GM12878 (cell line): ENCODE measurements at regions not wholly inside any gene's neighbourhood (a gene's known extent, or its start where the extent isn't known, plus 50 kb on each side); places are given as distances from the start of the nearest gene placed in this dataset.

Source experiments
- CHD2 ChIP-seq: IDR thresholded peaks from 2 replicates; pipeline ENCODE4 v1.6.1; 2011; ENCODE audit warnings: low read depth, low read length, improper control_type of control experiment, borderline replicate concordance
- CTCF ChIP-seq, 3 experiments: IDR thresholded peaks in 2 of 3; conservative IDR thresholded peaks in 1 of 3; 2 replicates each; pipeline ENCODE4 v1.5.1; 2011; ENCODE audit warnings: low read depth in 3 of 3, low read length in 3 of 3, mild to moderate bottlenecking in 3 of 3, control low read depth in 2 of 3, moderate library complexity in 2 of 3, inconsistent platforms in 1 of 3, mixed read lengths in 1 of 3; ENCODE audit not compliant: control insufficient read depth in 2 of 3, insufficient read depth in 1 of 3; ENCODE audit errors: extremely low read depth in 1 of 3
- E2F4 ChIP-seq: IDR thresholded peaks from 2 replicates; pipeline ENCODE4 v1.6.1; 2012; ENCODE audit warnings: low read depth, low read length, improper control_type of control experiment
- KDM1A ChIP-seq: fragments of 200-600 bp; sonication (generic); IDR thresholded peaks from 2 replicates; pipeline ENCODE4 v1.6.1; 2016; ENCODE audit warnings: borderline replicate concordance
- PAX8 ChIP-seq: fragments of 450-650 bp; IDR thresholded peaks from 2 replicates; pipeline ENCODE4 v1.6.1; 2017; ENCODE audit warnings: mild to moderate bottlenecking, moderate library complexity
- POLR2A ChIP-seq: IDR thresholded peaks from 2 replicates; pipeline ENCODE4 v1.6.1; 2011; ENCODE audit warnings: low read depth, mild to moderate bottlenecking, low read length
- POLR2AphosphoS5 ChIP-seq: IDR thresholded peaks from 2 replicates; pipeline ENCODE4 v1.6.1; 2011; ENCODE audit warnings: mild to moderate bottlenecking, low read length, inconsistent platforms
- SRF ChIP-seq, 2 experiments: IDR thresholded peaks; 2 replicates each; pipeline ENCODE4 v1.6.1; 2011; ENCODE audit warnings: low read depth in 2 of 2, low read length in 2 of 2, mild to moderate bottlenecking in 1 of 2, moderate library complexity in 1 of 2

- no peak for TF ChIP-seq CTCF (IDR thresholded peaks at IDR 0.05 in 2 of 3, conservative IDR thresholded peaks at IDR 0.05 in 1 of 3; ENCODE audit: control insufficient read depth in 2 of 3, extremely low read depth in 1 of 3, insufficient read depth in 1 of 3, low read depth in 3 of 3, low read length in 3 of 3)
- TF ChIP-seq POLR2AphosphoS5 = no peak
- no peak for TF ChIP-seq PAX8
- no peak for TF ChIP-seq KDM1A
- no peak for TF ChIP-seq POLR2A
- no peak for TF ChIP-seq SRF (IDR thresholded peaks at IDR 0.05; ENCODE audit: low read depth in 2 of 2, low read length in 2 of 2)
- no peak for TF ChIP-seq CHD2
- no peak for TF ChIP-seq E2F4
Observed at GRCh38 chr2:105686588-105686987, 58.1 kb upstream of the NCK2 start.
